ENCODE measurements at regions not wholly inside any gene's neighbourhood (a gene's known extent, or its start where the extent isn't known, plus 50 kb on each side); places are given as distances from the start of the nearest gene placed in this dataset.

DNA sequence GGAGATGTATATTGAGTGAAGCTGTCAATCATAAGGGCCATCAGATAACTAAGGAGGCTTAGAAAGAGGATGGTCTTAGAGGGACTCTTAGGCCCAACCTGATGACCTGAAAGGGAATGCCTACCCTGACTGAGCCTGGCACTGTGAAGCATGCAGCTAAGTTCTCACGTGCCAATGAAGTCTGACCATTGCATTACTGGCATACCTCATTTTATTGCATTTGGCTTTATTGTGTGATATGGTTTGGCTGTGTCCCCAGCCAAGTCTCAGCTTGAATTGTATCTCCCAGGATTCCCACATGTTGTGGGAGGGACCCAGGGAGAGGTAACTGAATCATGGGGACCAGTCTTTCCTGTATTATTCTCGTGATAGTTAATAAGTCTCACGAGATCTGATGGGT, 421.6 kb upstream of the SGCD start:
- CTCF ChIA-PET: interaction anchor here (1.2 to 2.0 kb wide), 2 partner anchors 176 to 205 kb away, joined by 3 to 17 read pairs; no protein-coding TSS in a partner anchor
- DNase-seq (ENCODE audit: low spot score) (no peak), ATAC-seq (no peak)
- H3K27me3 Mint-ChIP-seq (ENCODE audit: low read depth): no peaks in the 10 kb centered on the region
- no peaks in the 10 kb centered on the region for H3K4me1 Mint-ChIP-seq
- no peak for TF ChIP-seq ZNF396 (CRISPR knock-in tag; IDR thresholded peaks at IDR 0.05; ENCODE audit: borderline replicate concordance)
- TF ChIP-seq, protein P1, sequence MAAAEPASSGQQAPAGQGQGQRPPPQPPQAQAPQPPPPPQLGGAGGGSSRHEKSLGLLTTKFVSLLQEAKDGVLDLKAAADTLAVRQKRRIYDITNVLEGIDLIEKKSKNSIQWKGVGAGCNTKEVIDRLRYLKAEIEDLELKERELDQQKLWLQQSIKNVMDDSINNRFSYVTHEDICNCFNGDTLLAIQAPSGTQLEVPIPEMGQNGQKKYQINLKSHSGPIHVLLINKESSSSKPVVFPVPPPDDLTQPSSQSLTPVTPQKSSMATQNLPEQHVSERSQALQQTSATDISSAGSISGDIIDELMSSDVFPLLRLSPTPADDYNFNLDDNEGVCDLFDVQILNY (CRISPR knock-in tag; IDR thresholded peaks at IDR 0.05): no peak
- TF ChIP-seq, protein P2, sequence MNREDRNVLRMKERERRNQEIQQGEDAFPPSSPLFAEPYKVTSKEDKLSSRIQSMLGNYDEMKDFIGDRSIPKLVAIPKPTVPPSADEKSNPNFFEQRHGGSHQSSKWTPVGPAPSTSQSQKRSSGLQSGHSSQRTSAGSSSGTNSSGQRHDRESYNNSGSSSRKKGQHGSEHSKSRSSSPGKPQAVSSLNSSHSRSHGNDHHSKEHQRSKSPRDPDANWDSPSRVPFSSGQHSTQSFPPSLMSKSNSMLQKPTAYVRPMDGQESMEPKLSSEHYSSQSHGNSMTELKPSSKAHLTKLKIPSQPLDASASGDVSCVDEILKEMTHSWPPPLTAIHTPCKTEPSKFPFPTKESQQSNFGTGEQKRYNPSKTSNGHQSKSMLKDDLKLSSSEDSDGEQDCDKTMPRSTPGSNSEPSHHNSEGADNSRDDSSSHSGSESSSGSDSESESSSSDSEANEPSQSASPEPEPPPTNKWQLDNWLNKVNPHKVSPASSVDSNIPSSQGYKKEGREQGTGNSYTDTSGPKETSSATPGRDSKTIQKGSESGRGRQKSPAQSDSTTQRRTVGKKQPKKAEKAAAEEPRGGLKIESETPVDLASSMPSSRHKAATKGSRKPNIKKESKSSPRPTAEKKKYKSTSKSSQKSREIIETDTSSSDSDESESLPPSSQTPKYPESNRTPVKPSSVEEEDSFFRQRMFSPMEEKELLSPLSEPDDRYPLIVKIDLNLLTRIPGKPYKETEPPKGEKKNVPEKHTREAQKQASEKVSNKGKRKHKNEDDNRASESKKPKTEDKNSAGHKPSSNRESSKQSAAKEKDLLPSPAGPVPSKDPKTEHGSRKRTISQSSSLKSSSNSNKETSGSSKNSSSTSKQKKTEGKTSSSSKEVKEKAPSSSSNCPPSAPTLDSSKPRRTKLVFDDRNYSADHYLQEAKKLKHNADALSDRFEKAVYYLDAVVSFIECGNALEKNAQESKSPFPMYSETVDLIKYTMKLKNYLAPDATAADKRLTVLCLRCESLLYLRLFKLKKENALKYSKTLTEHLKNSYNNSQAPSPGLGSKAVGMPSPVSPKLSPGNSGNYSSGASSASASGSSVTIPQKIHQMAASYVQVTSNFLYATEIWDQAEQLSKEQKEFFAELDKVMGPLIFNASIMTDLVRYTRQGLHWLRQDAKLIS (CRISPR knock-in tag; IDR thresholded peaks at IDR 0.05; ENCODE audit: borderline replicate concordance): no peak
- TF ChIP-seq NR1H2 (CRISPR knock-in tag; IDR thresholded peaks at IDR 0.05): no peak
- TF ChIP-seq RELA (CRISPR knock-in tag; IDR thresholded peaks at IDR 0.05; ENCODE audit: borderline replicate concordance): no peak
- TF ChIP-seq ZNF416 (CRISPR knock-in tag; IDR thresholded peaks at IDR 0.05): no peak
- no peak for TF ChIP-seq ESRRA (CRISPR knock-in tag; IDR thresholded peaks at IDR 0.05; ENCODE audit: borderline replicate concordance)
- no peak for TF ChIP-seq ZBTB21 (CRISPR knock-in tag; IDR thresholded peaks at IDR 0.05; ENCODE audit: borderline replicate concordance)
- no peak for TF ChIP-seq NR2C2 (CRISPR knock-in tag; IDR thresholded peaks at IDR 0.05)
- TF ChIP-seq, protein P3, sequence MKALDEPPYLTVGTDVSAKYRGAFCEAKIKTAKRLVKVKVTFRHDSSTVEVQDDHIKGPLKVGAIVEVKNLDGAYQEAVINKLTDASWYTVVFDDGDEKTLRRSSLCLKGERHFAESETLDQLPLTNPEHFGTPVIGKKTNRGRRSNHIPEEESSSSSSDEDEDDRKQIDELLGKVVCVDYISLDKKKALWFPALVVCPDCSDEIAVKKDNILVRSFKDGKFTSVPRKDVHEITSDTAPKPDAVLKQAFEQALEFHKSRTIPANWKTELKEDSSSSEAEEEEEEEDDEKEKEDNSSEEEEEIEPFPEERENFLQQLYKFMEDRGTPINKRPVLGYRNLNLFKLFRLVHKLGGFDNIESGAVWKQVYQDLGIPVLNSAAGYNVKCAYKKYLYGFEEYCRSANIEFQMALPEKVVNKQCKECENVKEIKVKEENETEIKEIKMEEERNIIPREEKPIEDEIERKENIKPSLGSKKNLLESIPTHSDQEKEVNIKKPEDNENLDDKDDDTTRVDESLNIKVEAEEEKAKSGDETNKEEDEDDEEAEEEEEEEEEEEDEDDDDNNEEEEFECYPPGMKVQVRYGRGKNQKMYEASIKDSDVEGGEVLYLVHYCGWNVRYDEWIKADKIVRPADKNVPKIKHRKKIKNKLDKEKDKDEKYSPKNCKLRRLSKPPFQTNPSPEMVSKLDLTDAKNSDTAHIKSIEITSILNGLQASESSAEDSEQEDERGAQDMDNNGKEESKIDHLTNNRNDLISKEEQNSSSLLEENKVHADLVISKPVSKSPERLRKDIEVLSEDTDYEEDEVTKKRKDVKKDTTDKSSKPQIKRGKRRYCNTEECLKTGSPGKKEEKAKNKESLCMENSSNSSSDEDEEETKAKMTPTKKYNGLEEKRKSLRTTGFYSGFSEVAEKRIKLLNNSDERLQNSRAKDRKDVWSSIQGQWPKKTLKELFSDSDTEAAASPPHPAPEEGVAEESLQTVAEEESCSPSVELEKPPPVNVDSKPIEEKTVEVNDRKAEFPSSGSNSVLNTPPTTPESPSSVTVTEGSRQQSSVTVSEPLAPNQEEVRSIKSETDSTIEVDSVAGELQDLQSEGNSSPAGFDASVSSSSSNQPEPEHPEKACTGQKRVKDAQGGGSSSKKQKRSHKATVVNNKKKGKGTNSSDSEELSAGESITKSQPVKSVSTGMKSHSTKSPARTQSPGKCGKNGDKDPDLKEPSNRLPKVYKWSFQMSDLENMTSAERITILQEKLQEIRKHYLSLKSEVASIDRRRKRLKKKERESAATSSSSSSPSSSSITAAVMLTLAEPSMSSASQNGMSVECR (CRISPR knock-in tag; IDR thresholded peaks at IDR 0.05; ENCODE audit: borderline replicate concordance): no peak
- TF ChIP-seq OVOL2 (CRISPR knock-in tag; IDR thresholded peaks at IDR 0.05; ENCODE audit: borderline replicate concordance): no peak
- no peak overlapping the region for H3K4me3 Mint-ChIP-seq
- H3K27ac Mint-ChIP-seq: no peak overlapping the region
- no peaks in the 10 kb centered on the region for H3K9me3 Mint-ChIP-seq
- H3K36me3 Mint-ChIP-seq: no peaks in the 10 kb centered on the region
- POLR2A ChIA-PET: no interaction called here

DNA sequence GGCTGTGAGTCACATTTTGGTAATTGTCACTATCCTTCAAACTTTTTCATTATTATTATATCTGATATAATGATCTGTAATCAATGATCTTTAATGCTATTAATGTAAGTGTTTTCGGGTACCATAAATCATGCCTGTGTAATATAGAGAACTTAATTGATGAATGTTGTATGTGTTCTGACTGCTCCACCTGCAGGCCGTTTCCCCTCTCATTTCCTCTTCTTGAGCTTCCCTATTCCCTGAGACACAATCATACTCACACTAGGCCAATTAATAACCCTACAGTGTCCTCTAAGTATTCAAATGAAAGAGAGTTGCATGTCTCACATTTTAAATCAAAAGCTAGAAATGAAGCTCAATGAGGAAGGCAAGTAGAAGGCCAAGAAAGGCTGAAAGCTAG, 420.9 kb upstream of the SGCD start:
- Mint-ChIP-seq H3K4me1 (no peaks in the 10 kb centered on the region), H3K4me3 (no peak overlapping the region), H3K27ac (no peak overlapping the region), H3K27me3 (ENCODE audit: low read depth) (no peaks in the 10 kb centered on the region), H3K36me3 (no peaks in the 10 kb centered on the region), H3K9me3 (no peaks in the 10 kb centered on the region)
- TF ChIP-seq, protein P4, sequence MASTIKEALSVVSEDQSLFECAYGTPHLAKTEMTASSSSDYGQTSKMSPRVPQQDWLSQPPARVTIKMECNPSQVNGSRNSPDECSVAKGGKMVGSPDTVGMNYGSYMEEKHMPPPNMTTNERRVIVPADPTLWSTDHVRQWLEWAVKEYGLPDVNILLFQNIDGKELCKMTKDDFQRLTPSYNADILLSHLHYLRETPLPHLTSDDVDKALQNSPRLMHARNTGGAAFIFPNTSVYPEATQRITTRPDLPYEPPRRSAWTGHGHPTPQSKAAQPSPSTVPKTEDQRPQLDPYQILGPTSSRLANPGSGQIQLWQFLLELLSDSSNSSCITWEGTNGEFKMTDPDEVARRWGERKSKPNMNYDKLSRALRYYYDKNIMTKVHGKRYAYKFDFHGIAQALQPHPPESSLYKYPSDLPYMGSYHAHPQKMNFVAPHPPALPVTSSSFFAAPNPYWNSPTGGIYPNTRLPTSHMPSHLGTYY (CRISPR knock-in tag; IDR thresholded peaks at IDR 0.05): no peak
- TF ChIP-seq, protein P5, sequence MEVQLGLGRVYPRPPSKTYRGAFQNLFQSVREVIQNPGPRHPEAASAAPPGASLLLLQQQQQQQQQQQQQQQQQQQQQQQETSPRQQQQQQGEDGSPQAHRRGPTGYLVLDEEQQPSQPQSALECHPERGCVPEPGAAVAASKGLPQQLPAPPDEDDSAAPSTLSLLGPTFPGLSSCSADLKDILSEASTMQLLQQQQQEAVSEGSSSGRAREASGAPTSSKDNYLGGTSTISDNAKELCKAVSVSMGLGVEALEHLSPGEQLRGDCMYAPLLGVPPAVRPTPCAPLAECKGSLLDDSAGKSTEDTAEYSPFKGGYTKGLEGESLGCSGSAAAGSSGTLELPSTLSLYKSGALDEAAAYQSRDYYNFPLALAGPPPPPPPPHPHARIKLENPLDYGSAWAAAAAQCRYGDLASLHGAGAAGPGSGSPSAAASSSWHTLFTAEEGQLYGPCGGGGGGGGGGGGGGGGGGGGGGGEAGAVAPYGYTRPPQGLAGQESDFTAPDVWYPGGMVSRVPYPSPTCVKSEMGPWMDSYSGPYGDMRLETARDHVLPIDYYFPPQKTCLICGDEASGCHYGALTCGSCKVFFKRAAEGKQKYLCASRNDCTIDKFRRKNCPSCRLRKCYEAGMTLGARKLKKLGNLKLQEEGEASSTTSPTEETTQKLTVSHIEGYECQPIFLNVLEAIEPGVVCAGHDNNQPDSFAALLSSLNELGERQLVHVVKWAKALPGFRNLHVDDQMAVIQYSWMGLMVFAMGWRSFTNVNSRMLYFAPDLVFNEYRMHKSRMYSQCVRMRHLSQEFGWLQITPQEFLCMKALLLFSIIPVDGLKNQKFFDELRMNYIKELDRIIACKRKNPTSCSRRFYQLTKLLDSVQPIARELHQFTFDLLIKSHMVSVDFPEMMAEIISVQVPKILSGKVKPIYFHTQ (CRISPR knock-in tag; IDR thresholded peaks at IDR 0.05): no peak
- no peak for TF ChIP-seq NR2C2 (CRISPR knock-in tag; IDR thresholded peaks at IDR 0.05)
- TF ChIP-seq, protein P6, sequence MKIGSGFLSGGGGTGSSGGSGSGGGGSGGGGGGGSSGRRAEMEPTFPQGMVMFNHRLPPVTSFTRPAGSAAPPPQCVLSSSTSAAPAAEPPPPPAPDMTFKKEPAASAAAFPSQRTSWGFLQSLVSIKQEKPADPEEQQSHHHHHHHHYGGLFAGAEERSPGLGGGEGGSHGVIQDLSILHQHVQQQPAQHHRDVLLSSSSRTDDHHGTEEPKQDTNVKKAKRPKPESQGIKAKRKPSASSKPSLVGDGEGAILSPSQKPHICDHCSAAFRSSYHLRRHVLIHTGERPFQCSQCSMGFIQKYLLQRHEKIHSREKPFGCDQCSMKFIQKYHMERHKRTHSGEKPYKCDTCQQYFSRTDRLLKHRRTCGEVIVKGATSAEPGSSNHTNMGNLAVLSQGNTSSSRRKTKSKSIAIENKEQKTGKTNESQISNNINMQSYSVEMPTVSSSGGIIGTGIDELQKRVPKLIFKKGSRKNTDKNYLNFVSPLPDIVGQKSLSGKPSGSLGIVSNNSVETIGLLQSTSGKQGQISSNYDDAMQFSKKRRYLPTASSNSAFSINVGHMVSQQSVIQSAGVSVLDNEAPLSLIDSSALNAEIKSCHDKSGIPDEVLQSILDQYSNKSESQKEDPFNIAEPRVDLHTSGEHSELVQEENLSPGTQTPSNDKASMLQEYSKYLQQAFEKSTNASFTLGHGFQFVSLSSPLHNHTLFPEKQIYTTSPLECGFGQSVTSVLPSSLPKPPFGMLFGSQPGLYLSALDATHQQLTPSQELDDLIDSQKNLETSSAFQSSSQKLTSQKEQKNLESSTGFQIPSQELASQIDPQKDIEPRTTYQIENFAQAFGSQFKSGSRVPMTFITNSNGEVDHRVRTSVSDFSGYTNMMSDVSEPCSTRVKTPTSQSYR (CRISPR knock-in tag; IDR thresholded peaks at IDR 0.05): no peak
- no peak; the same call in 1 of the 2 replicates for ATAC-seq
- POLR2A ChIA-PET: interaction anchor here (0.5 kb wide), 1 partner anchor 918 kb away, joined by 4 read pairs; no protein-coding TSS in a partner anchor
- DNase-seq (ENCODE audit: low spot score): no peak
- CTCF ChIA-PET: interaction anchor here (0.6 to 2.0 kb wide), 4 partner anchors 73 to 206 kb away, joined by 3 to 17 read pairs (median 3); no protein-coding TSS in a partner anchor
